H1 (cell line): ENCODE measurements at regions not wholly inside any gene's neighbourhood (a gene's known extent, or its start where the extent isn't known, plus 50 kb on each side); places are given as distances from the start of the nearest gene placed in this dataset.
"Not testable (repeated sequence)": the region's sequence is repeated elsewhere in the genome, so short reads cannot be mapped to it uniquely, and the experiment has no call there.

Source experiments
- CTCF ChIA-PET: fragments of 300-600 bp; sonication (Branson Sonifier 250); formaldehyde crosslinking; loops from one replicate; lab custom pipeline; 2021; ENCODE audit not compliant: partially characterized antibody; lab: Charles Lee
- POLR2A ChIA-PET: fragments of 300-600 bp; sonication (Branson Sonifier 250); formaldehyde crosslinking; loops from one replicate; lab custom pipeline; 2021; ENCODE audit warnings: inconsistent platforms; ENCODE audit not compliant: partially characterized antibody; lab: Charles Lee
- DNase-seq, 2 experiments: peaks; one replicate each; pipeline versions ENCODE4 v3.0.0 to v3.0.0-alpha.2; 2010 to 2022; ENCODE audit warnings: low spot score in 2 of 2, low read depth in 1 of 2, mixed read lengths in 1 of 2
- FAIRE-seq: peaks from 2 replicates; lab custom pipeline; 2011; peaks lifted over from hg19 to GRCh38; lab: Jason Lieb, UNC
- H2AFZ ChIP-seq: 2 replicates; pipeline ENCODE4 v1.8.1; 2012; ENCODE audit warnings: low read length, inconsistent platforms
- H2AK5ac ChIP-seq: 2 replicates; pipeline ENCODE4 v1.6.1; 2013; ENCODE audit warnings: low read depth, low read length
- H2BK120ac ChIP-seq: replicated peaks from 2 replicates; pipeline ENCODE3; 2013; ENCODE audit warnings: low read depth, low read length, inconsistent platforms
- H2BK12ac ChIP-seq: 2 replicates; pipeline ENCODE4 v1.6.1; 2013; ENCODE audit warnings: low read depth, low read length
- H2BK15ac ChIP-seq: 2 replicates; pipeline ENCODE4 v1.6.1; 2013; ENCODE audit warnings: low read length
- H2BK20ac ChIP-seq: 2 replicates; pipeline ENCODE4 v1.6.1; 2013; ENCODE audit warnings: low read length
- H2BK5ac ChIP-seq: 2 replicates; pipeline ENCODE4 v1.6.1; 2013; ENCODE audit warnings: low read depth, low read length
- H3K14ac ChIP-seq: 2 replicates; pipeline ENCODE4 v1.6.1; 2013; ENCODE audit warnings: inconsistent platforms; ENCODE audit not compliant: insufficient read length
- H3K18ac ChIP-seq: 2 replicates; pipeline ENCODE4 v1.6.1; 2013; ENCODE audit warnings: low read length; ENCODE audit errors: extremely low read depth
- H3K23ac ChIP-seq: 2 replicates; pipeline ENCODE4 v1.6.1; 2013; ENCODE audit warnings: inconsistent platforms; ENCODE audit not compliant: insufficient read length
- H3K23me2 ChIP-seq: 2 replicates; pipeline ENCODE4 v1.6.1; 2013; ENCODE audit warnings: low read depth, low read length
- H3K27ac ChIP-seq: 2 replicates; pipeline ENCODE4 v1.6.1; 2011; ENCODE audit warnings: low read depth, low read length, inconsistent platforms
- H3K27me3 ChIP-seq, 4 experiments: replicated peaks in 1 of 4; 1 replicate in 1 of 4; 2 replicates in 3 of 4; pipeline versions ENCODE4 v1.6.1 to v1.8.1; 2011 to 2013; ENCODE audit warnings: low read length in 3 of 4, mild to moderate bottlenecking in 3 of 4, inconsistent platforms in 2 of 4, mixed read lengths in 2 of 4, moderate library complexity in 1 of 4; ENCODE audit not compliant: control insufficient read depth in 3 of 4, insufficient read depth in 3 of 4; ENCODE audit errors: extremely low read depth in 1 of 4
- H3K36me3 ChIP-seq, 4 experiments: 2 replicates each; pipeline versions ENCODE4 v1.6.1 to v1.8.1; 2011 to 2013; ENCODE audit warnings: mild to moderate bottlenecking in 4 of 4, low read length in 3 of 4, moderate library complexity in 2 of 4, control low read depth in 1 of 4, inconsistent platforms in 1 of 4; ENCODE audit not compliant: insufficient read depth in 4 of 4, control insufficient read depth in 2 of 4
- H3K4ac ChIP-seq: replicated peaks from 2 replicates; pipeline ENCODE3; 2013; ENCODE audit warnings: low read length, low read depth, mixed read lengths, inconsistent platforms; ENCODE audit not compliant: insufficient read length
- H3K4me1 ChIP-seq, 4 experiments: replicated peaks in 1 of 4; 1 replicate in 1 of 4; 2 replicates in 3 of 4; pipeline versions ENCODE4 v1.6.1 to v1.8.1; 2011 to 2013; ENCODE audit warnings: low read length in 3 of 4, inconsistent platforms in 2 of 4, mixed read lengths in 1 of 4; ENCODE audit not compliant: insufficient read depth in 4 of 4, control insufficient read depth in 3 of 4
- H3K4me2 ChIP-seq, 2 experiments: 2 replicates each; pipeline versions ENCODE4 v1.6.1 to v1.8.1; 2011 to 2013; ENCODE audit warnings: low read depth in 2 of 2, low read length in 2 of 2, control low read depth in 1 of 2, inconsistent platforms in 1 of 2, mild to moderate bottlenecking in 1 of 2; ENCODE audit not compliant: insufficient read depth in 1 of 2
- H3K4me3 ChIP-seq, 4 experiments: fragments of 200-600, 300-600 bp in 1 of 4; sonication (generic), shearing (Covaris generic), sonication (Bioruptor Twin) in 1 of 4; 2 replicates each; pipeline versions ENCODE4 v1.5.1 to v1.8.1; 2011 to 2016; ENCODE audit warnings: low read length in 4 of 4, low read depth in 3 of 4, control low read depth in 2 of 4, inconsistent platforms in 2 of 4, mild to moderate bottlenecking in 2 of 4, mixed read lengths in 1 of 4, moderate library complexity in 1 of 4; ENCODE audit not compliant: insufficient read depth in 2 of 4; ENCODE audit errors: extremely low read depth in 1 of 4
- H3K56ac ChIP-seq: replicated peaks from 2 replicates; pipeline ENCODE3; 2013; ENCODE audit warnings: low read depth, mild to moderate bottlenecking, mixed read lengths, low read length, inconsistent platforms; ENCODE audit not compliant: insufficient read length
- H3K79me1 ChIP-seq: 2 replicates; pipeline ENCODE4 v1.6.1; 2013; ENCODE audit warnings: low read depth, low read length, control low read depth
- H3K79me2 ChIP-seq, 2 experiments: 2 replicates each; pipeline versions ENCODE4 v1.6.1 to v1.8.1; 2012 to 2013; ENCODE audit warnings: low read length in 2 of 2, mild to moderate bottlenecking in 2 of 2, inconsistent platforms in 1 of 2; ENCODE audit not compliant: insufficient read depth in 2 of 2, control insufficient read depth in 1 of 2
- H3K9ac ChIP-seq, 4 experiments: replicated peaks in 1 of 4; 1 replicate in 1 of 4; 2 replicates in 3 of 4; pipeline versions ENCODE4 v1.6.1 to v1.8.1; 2011 to 2013; ENCODE audit warnings: low read depth in 3 of 4, low read length in 3 of 4, control low read depth in 2 of 4, mild to moderate bottlenecking in 2 of 4, moderate library complexity in 2 of 4, inconsistent platforms in 1 of 4; ENCODE audit errors: extremely low read depth in 1 of 4
- H3K9me3 ChIP-seq, 2 experiments: 2 replicates each; pipeline versions ENCODE4 v1.6.1 to v1.8.1; 2012 to 2013; ENCODE audit warnings: mild to moderate bottlenecking in 2 of 2, moderate library complexity in 2 of 2, control low read depth in 1 of 2, inconsistent platforms in 1 of 2, low read depth in 1 of 2, low read length in 1 of 2, mixed read lengths in 1 of 2; ENCODE audit not compliant: insufficient read depth in 2 of 2
- H4K20me1 ChIP-seq, 2 experiments: replicated peaks in 1 of 2; 2 replicates each; pipeline versions ENCODE3 to v1.8.1; 2011 to 2013; ENCODE audit warnings: inconsistent platforms in 2 of 2, low read length in 2 of 2, mild to moderate bottlenecking in 1 of 2; ENCODE audit not compliant: insufficient read depth in 2 of 2, control insufficient read depth in 1 of 2
- H4K5ac ChIP-seq: 2 replicates; pipeline ENCODE4 v1.6.1; 2013; ENCODE audit warnings: low read length, low read depth, mixed read lengths, inconsistent platforms; ENCODE audit not compliant: insufficient read length
- H4K8ac ChIP-seq: 2 replicates; pipeline ENCODE4 v1.8.0; 2013; ENCODE audit warnings: mild to moderate bottlenecking, moderate library complexity, low read length, inconsistent platforms; ENCODE audit not compliant: insufficient read depth; ENCODE audit errors: extremely low read depth
- H4K91ac ChIP-seq: replicated peaks from 2 replicates; pipeline ENCODE3; 2013; ENCODE audit warnings: low read length, mixed read lengths, inconsistent platforms; ENCODE audit not compliant: insufficient read length
- WGBS, 2 experiments: shearing (Covaris generic) in 1 of 2; methylation state at CpG; one replicate each; pipeline versions ENCODE4 v1.1.6 to v1.1.7; 2013 to 2015; ENCODE audit warnings: low lambda C conversion rate in 2 of 2, mixed read lengths in 2 of 2, inconsistent platforms in 1 of 2, low coverage in 1 of 2, missing lambda C conversion rate in 1 of 2; ENCODE audit not compliant: insufficient replicate concordance in 2 of 2, insufficient coverage in 1 of 2, insufficient read length in 1 of 2; ENCODE audit errors: extremely low coverage in 1 of 2, missing lambda C conversion rate in 1 of 2; 5-methylcytosine and 5-hydroxymethylcytosine counted together

GRCh38 chr16:9028491-9028890, 63.0 kb upstream of the HAPSTR1 start:
- CTCF ChIA-PET, result interaction anchor here (1.1 to 1.8 kb wide), 5 partner anchors 9 to 114 kb away, joined by 3 to 8 read pairs (median 3); no protein-coding TSS in a partner anchor
- not testable (repeated sequence) for H4K5ac ChIP-seq, H3K9ac ChIP-seq, H4K8ac ChIP-seq, FAIRE-seq, H3K4me2 ChIP-seq, H3K4me3 ChIP-seq, H3K9me3 ChIP-seq, H3K79me2 ChIP-seq, H3K23ac ChIP-seq, H3K27me3 ChIP-seq, H2AFZ ChIP-seq, H3K23me2 ChIP-seq, H2BK120ac ChIP-seq, H4K20me1 ChIP-seq, H3K14ac ChIP-seq, DNase-seq, H2BK20ac ChIP-seq, H3K4ac ChIP-seq, H3K56ac ChIP-seq, H3K18ac ChIP-seq, H3K27ac ChIP-seq, H2BK12ac ChIP-seq, H3K36me3 ChIP-seq, H2AK5ac ChIP-seq, H4K91ac ChIP-seq, H3K4me1 ChIP-seq, H3K79me1 ChIP-seq, H2BK15ac ChIP-seq, H2BK5ac ChIP-seq
- POLR2A ChIA-PET, result interaction anchor here (0.6 to 1.6 kb wide), 4 partner anchors 19 to 431 kb away, joined by 3 to 6 read pairs (median 4); no protein-coding TSS in a partner anchor
- WGBS, 2 experiments, result 93% methylated on average over 20 of the region's 21 CpGs; no CpG with 5 or more reads in 1 of the 2 experiments
